ENCODE measurements at regions not wholly inside any gene's neighbourhood (a gene's known extent, or its start where the extent isn't known, plus 50 kb on each side); places are given as distances from the start of the nearest gene placed in this dataset.
"Not testable (repeated sequence)": the region's sequence is repeated elsewhere in the genome, so short reads cannot be mapped to it uniquely, and the experiment has no call there.

DNA sequence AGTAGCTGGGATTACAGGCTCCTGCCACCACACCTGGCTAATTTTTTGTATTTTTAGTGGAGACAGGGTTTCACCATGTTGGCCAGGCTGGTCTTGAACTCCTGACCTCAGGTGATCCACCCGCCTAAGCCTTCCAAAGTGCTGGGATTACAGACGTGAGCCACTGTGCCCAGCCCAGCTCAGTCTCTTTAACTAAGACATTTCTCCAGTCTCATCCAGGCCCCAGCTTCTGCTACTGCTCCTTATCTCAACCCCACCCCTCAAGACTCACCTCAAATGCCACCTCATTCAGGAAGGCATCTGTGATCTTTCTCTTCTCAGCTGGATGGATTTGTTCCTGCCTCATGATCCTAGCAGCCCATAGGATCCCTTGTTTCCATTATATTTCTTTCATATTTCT is 85.9 kb upstream of the GRAMD1B start:
- DNase-seq: not testable (repeated sequence)

DNA sequence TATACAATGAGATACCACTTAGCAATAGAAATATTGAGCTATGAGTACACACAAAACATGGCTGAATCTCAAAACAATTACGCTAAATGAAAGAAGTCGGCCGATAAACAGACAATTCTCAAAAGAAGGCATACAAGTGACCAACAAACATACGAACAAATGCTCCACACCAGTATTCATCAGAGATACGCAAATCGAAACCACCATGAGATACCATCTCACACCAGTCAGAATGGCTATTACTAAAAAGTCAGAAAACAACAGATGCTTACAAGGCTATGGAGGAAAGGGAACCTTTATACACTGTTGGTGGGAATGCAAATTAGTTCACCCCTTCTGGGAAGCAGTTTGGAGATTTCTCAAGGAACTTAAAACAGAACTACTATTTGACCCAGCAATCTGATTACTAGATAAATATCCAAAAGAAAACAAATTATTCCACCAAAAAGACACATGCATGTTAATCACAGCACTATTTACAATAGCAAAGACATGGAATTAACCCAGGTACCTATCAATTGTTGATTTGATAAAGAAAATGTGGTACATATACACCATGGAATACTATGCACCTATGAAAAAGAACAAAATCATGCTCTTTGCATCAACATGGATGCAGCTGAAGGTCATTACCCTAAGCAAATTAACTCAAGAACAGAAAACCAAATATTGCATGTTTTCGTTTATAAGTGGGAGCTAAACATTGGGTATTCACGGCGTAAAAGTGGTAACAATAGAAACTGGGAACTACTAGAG is 90.9 kb upstream of the GRAMD1B start:
- no peak for DNase-seq

DNA sequence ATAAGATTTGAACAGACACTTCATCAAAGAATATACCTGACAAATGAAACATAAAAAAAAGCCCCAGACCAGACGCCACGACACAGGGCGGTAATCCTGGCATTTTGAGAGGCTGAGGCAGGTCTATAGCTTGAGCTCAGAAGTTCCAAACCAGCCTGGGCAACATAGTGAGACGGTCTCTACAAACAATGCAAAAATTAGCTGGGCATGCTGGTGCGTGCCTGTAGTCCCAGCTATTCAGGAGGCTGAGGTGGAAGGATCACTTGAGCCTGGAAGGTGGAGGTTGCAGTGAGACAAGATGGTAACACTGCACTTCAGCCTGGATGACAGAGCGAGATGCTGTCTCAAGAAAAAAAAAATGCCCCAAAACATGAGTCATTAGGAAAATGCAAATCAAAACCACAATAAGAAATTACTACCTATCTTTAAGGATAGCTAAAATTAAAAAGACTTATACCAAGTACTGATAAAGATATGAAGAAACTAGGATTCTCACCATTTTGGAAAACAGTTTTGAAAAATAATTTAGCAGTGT is 91.7 kb upstream of the GRAMD1B start:
- DNase-seq: no peak

DNA sequence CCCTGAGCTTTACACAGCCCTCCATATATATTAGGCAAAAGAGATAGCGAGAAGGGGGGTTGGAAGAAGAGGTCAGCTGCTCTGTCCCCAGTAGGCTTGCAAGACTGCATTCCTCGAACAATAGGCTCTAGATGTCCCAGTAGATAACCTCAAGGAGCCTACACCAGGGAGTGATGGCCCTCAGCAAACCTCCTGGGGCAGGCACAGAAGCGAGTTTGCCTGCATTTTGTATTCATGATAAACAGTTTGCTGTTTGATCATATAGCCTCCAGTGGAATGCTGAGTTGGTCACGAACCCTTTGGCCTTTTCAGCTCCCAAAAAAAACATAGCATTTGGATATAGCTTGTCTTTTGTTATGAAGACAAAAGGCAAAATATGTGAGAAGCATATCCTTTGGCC is 95.1 kb upstream of the GRAMD1B start:
- no peak for DNase-seq

DNA sequence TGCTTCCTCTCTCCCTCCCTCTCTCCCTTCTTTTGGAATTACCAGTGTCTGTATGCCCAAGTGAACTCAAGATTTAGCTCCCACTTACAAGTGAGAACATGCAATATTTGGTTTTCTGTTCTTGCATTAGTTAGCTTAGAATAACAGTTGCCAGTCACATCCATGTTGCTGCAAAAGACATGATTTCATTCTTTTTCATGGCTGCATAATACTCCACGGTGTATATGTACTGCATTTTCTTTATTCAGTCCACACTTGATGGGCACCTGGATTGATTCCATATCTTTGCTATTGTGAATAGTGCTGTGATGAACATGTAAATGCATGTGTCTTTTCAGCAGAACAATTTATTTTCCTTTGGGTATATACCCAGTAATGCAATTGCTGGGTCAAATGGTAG is 97.5 kb upstream of the GRAMD1B start:
- not testable (repeated sequence) for DNase-seq

DNA sequence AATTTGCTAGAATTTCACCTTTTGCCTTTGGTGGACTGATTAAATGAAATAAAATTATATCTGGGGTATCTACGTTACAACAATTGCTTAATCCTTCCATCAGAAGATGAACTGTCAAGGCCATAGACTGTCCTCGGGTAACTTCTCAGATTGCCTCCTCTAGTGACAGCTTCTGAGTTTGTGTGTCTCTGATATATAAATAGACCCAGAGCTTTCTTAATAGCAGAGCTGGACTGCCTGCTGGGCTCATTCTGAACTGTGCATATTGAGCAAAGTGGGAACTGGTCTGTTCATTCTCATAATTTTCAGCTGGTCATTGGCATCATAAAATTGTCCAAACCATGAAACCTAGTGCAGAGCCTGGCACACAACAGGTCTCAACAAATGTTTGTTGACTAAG is 99.1 kb upstream of the GRAMD1B start:
- no peak for DNase-seq

DNA sequence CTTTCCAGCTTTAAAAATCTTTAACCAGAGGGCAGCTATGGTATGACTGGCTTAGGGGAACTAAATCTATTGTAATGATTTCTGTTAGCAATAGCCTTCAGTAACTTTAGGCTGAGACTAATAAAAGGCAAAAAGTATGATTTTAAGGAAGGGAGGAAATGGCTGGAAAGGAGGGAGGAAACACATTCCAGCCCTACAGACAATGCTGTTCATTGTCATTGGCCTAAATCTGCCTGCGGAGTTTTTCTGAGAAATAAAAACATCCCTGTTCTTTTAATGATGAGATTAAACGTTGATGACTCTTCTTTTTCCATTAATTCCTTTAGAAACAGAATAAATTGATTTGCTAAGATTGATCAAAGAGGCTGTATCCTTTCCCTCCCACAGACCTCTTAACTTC is 99.6 kb upstream of the GRAMD1B start:
- no peak for DNase-seq

DNA sequence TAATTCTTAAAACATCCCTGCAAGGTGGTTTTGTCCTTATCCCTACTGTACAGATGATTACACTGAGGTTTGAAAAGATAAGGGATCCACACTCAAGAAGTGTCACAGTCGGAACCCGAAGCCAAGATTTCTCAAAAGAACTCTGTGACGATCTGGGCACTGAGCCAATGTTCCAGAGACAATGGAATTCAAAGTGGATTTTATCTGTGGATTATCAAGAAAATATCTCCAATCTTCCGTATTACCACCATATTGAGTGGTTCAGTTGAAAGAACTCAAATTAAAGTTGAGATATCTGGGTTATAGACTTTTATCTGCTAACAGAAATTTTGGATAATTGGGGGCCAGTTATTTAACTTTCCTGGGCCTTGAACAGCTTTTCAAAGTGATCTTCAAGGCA is 100.0 kb upstream of the GRAMD1B start:
- no peak for DNase-seq

DNA sequence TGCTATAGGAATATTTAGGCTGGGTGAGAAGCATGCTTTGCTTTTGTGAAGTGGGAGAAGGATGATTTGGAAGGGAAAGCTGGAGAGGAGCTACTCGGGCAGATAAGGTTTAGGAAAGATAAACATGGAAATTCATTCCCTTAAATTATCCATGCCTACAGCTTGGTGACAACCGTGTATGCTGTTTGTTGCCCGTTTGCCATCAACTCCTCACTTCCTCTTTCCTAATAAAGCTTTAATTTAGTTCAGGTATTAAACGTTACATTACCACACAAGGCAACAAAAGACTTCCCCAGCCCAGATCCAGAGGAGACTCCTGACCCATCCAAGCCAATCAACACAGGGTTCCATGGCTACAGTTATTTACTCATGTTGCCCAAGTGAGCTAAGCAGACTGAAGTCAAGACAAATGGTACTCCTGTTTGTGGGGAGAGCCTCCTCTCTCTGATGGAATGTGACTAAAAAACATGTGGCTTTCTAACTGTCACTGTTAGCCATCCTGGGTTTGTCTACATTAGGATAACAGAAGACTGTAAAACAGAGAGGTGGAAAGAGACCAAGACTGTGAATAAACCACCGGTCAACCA is 101.7 kb upstream of the GRAMD1B start:
- no peak for DNase-seq

DNA sequence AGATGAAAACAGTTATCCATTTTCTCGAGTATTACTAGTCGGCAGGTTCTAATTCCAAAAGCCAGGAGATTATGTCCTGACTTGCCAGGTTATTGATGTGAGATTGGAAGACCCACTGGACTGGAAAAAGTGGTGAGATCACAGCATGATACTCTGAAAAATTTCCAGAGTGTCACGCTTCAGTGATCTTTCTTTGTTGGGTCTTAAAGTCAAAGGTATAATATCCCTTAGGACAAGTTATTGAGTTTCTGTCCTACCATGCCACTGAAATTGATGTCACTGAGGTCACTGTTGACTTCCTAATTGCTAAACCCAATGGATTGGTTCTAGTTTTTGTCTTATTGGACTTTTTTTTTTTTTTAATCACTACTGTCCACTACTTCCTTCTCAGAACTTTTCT is 104.5 kb upstream of the GRAMD1B start:
- no peak for DNase-seq

DNA sequence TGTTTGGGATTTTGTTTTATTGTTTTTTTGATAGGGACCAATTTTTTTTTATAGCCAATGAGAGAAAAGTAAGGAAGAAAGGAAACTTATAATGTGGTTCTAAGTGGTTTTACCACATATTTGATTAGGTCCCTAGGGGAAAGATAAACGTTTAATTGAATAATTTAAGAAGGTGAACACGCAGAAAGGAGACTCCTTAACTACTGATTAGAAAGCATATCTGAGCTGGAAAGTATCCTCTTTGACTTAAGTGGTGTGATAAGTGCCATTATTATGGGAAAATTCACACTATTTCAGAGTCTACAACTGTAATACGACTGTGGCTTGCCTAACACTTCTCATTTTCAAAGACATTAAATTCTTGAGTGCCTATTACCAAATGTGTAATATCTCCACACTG is 106.5 kb upstream of the GRAMD1B start:
- DNase-seq: no peak

DNA sequence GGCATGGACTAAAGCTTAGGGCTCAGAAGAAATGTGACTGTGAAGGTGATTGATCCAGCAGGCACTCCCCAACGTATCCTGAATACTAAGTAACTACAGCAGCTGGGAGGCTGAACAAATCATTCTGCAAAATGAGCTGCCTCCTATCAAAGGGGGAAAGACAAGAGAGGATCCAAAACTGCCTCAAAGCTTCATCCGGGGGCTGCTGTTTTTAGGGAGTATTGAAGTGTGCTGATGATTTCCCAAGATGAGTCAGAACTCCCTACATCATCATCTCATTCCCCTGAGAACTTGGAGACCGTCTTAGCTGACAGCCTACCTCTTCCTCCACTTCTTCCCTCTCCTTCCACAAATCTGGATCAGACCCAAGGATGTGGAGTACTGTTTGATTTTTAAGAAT is 108.4 kb upstream of the GRAMD1B start:
- DNase-seq: no peak

DNA sequence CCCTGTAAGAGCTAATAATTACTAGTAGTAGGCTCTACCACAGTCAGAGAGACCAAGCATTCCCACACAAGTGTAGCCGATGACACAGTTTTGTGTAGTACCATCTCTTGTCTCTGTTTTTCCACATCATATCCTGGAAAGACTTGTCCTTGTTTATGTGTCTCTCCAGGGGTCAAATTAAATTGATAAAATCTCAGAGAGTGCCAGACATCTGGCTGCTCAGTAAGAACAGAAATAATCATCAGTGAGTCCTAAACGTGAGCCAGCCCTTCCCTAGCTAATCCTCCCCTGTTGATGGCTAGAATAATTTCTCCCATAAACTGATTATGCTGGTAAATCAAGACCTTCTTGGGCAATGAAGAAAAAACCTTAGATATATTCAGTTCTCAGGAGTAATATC is 111.4 kb upstream of the GRAMD1B start:
- DNase-seq: no peak

DNA sequence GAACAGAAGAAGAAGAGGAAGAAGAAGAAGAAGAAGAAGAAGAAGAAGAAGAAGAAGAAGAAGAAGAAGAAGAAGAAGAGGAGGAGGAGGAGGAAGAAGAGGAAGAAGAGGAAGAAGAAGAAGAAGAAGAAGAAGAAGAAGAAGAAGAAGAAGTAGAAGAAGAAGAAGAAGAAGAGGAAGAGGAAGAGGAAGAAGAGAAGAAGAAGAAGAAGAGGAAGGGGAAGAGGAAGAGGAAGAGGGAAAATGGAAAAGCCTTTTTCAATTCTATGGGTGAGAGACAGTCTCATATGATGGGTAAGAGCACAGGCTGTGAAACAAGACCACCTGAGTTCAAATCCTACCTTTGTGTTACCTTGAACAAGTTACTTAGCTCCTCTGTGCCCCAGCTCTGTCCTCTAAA is 111.9 kb upstream of the GRAMD1B start:
- DNase-seq: not testable (repeated sequence)

DNA sequence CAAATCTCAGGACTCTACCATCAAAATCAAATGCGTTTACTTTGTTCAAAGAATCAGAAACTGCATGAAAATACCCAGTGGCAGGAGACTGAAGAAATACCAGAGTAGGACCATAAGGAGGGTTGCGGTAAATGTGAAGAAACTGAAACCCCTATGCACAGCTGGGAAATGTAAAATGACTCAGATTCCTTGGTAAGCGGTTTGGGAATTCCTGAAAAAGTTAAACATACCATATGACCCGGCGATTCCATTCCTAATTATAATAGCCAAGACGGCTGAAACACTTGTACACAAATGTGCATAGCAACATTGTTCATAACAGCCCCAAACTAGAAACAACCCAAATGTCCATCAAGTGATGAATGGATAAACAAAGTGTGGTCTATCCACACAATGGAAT is 114.1 kb upstream of the GRAMD1B start:
- no peak for DNase-seq

DNA sequence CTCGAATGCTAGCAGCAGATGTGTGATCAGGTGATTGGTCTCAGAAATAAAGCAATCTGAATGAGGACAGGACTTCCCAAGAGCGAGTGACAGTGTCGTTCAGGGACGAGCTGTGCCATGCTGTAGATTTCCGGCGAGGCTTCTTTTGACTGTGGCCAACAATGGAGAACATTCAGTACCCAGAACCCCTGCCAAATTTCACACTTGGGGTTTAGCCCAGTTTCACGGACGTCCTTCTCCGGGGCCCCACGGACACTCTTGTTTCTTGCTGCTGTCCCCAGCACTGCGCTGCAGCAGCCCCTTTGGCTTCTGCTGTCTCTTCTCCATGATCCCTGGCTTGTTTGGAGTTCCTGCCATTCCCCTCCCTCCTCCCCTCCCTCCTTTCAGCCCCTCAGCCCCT is 115.1 kb upstream of the GRAMD1B start:
- no peak for DNase-seq

DNA sequence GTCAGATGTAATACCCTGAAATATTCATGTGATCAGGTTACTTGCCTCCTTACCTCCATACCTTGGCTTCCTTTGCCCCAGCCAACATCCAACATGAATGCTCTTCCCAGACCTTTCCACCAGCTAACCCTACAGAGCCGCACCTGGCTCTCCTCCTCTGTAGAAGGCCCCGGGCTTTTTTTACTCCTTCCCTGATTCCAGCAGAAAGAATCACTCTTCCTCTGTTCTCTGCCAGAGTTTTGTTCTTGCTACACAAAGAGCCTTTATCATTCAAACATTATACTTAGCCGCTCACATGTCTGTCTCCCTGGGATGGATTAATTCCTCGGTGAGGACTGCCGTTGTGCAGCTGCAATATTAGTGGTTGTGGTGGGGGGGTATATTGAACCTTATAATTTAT is 116.8 kb upstream of the GRAMD1B start:
- DNase-seq: no peak

DNA sequence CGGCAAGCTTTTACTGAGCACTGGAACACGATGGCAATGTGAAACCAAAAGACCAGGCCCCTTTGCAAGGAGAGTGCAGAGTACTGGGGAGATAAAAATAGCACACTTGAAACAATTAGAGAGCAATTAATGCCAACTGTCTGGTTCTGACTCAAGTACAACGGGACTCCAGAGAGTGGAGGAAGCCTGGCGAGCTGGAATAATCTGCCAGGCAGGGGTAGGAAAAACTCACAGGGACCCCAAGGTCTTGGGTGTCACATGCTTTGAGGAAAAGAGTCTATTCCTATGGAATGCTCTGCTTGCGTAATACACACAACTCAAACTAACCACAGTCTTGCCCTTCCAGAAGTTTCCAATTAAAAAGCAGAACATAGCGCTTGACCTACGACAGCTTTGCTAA is 113.0 kb upstream of the CLMP start:
- DNase-seq: no peak

DNA sequence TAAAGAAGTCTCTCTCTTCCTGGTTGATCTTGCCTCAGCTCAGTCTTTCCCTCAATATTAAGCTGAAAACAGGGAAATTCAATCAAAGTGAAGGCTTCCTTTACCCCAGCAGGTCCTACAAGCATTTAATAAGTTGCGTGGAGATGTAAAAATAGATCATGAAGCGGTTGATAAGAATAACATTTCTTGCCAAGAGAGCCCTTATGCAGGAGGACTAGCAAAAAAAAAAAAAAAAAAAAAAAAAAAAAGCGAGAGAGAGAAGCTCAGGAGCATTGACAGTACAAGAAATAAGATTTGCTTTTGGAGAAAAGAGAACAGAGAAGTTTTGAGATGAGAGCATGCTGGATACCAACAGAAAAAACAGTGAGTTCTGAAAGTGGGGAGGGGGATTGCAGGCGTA is 112.2 kb upstream of the CLMP start:
- no peak for DNase-seq

DNA sequence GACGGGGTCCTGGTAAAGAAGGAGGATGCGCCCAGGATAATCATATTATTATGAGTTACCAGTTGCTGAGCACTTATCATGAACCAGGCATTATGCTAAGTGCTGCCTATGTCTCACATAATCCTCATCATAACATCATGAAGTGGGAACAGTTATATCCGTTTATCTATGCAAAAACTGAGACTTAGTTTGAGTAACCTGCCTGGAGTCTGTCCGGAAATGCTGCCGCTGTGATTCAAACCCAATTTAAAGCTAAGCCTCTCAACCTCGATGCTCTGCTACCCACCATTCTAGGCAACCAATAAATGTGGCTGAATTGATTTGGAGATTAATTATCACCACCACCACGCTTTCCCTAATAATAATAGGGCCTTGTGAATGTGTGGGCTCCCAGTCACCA is 111.5 kb upstream of the CLMP start:
- no peak for DNase-seq

DNA sequence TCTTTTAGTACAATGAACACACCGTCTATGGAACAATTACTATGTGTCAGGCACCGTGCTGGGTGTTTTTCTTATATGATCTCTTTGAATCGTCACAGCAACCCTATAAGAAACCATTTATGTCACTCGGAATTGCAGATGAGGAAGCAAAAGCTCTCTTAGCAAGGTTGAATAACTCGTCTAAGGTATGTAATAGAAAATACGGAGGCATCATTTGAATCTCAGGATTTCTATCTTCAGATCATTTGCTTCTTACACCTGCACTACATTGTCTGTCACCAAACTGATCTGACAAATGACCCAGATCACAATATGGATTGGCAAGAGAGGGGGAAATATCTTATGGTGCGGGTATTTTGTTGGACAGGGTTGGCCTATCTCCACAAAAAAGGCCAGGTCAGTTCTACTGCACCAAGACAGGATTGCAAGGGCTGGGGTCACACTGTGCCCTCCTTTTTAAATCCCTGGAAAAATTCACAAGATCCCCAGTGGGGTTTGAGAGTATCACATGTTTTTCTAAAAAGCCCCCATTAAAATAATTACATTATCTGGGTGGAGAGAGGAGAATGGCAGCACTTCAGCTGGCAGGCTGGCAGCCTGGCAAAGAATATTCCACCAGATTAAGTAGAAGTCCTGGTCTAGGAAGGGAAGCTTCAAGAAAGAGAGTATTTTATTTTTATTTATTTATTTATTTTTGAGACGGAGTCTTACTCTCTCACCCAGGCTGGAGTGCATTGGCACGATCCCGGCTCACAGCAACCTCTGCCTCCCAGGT is 110.7 kb upstream of the CLMP start:
- no peak for DNase-seq

DNA sequence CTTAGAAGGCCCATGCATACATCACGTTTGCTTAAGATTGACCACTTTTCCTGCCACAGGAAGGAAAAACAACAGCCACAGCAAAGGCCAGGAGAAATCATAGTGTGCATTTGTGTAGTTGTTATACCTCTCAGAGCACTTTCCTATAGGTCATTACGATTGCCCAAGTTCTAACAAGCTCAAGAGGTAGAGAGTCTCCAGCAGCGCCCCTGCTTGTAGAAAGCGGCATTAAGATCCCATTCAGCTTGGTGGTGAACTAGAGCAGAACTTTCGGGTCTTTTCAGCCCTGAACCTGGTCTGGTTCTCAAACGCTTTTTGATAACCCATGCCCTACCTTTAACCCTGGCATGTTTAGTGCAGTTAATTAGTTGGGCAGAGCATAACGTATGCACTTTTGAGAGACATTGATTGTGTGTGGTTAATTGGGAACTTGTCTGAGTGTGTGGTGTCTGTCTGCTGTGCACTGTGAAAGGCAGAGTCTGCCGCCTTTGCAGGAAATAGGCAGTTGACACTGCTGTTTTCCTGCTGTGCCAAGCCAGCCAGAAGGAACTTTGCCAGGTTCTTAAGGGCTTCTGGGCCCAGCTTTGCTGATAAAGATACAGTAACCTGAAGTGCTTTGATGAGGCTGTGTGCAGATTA is 109.9 kb upstream of the CLMP start:
- DNase-seq: no peak

DNA sequence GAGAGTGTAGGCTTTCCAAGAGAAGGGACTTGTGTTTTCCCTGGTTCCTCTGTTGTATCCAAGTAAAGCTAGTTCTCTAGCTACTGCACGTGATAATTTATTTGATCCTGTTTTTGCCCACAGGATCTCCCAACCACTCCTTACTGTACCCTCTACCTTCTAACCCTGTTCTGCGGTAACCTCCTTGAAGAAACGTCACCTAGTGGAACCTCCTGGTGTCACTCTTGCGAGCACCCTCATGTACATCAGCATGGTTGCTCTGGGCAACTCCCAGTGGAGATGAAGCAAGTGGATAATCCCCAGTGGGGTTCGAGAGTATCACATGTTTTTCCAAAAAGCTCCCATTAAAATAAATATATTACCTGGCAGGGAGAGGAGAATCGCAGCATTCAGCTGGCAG is 108.9 kb upstream of the CLMP start:
- no peak for DNase-seq
